Gastroesophageal sphincter (tissue), 4 donors: ENCODE measurements at regions not wholly inside any gene's neighbourhood (a gene's known extent, or its start where the extent isn't known, plus 50 kb on each side); places are given as distances from the start of the nearest gene placed in this dataset.
A peak's percentile ranks its signal among the peaks of the same experiment; 100 is the strongest.

Source experiments
- ATAC-seq: fragments of 150-250 bp; one replicate; pipeline ENCODE4 v1.9.1; 2016; ENCODE audit warnings: mild to moderate bottlenecking, moderate library complexity
- H3K27ac ChIP-seq, 4 donors: fragments of 200-600 bp; sonication (generic) in 3 of 4; 1 replicate in 3 of 4; 2 replicates in 1 of 4; pipeline ENCODE4 v1.5.1; 2016 to 2019
- H3K27me3 ChIP-seq: fragments of 200-600 bp; sonication (generic); one replicate; pipeline ENCODE4 v1.5.1; 2019
- H3K36me3 ChIP-seq, 2 donors: fragments of 200-600 bp; sonication (generic); one replicate each; pipeline ENCODE4 v1.5.1; 2019; ENCODE audit warnings: control low read depth in 1 of 2
- H3K4me1 ChIP-seq, 3 donors: fragments of 200-600 bp; sonication (generic); 1 replicate in 2 of 3; 2 replicates in 1 of 3; pipeline ENCODE4 v1.5.1; 2016 to 2019; ENCODE audit warnings: control low read depth in 2 of 3
- H3K4me3 ChIP-seq, 2 donors: fragments of 200-600 bp; sonication (generic); one replicate each; pipeline ENCODE4 v1.5.1; 2019; ENCODE audit warnings: mild to moderate bottlenecking in 1 of 2, moderate library complexity in 1 of 2
- H3K9me3 ChIP-seq, 3 donors: fragments of 200-600 bp; sonication (generic); one replicate each; pipeline ENCODE4 v1.5.1; 2017 to 2019; ENCODE audit warnings: control low read depth in 2 of 3
- EP300 ChIP-seq: sonication (generic); formaldehyde crosslinking; IDR thresholded peaks from one replicate; pipeline ENCODE4 v1.6.1; 2017; ENCODE audit warnings: antibody characterized with exemption, mild to moderate bottlenecking
- POLR2A ChIP-seq, 2 donors: fragments of 450-650 bp; IDR thresholded peaks; one replicate each; pipeline ENCODE4 v1.6.1; 2017; ENCODE audit warnings: antibody characterized with exemption in 2 of 2, mild to moderate bottlenecking in 2 of 2, moderate library complexity in 1 of 2
- POLR2AphosphoS5 ChIP-seq: sonication (generic); formaldehyde crosslinking; IDR thresholded peaks from one replicate; pipeline ENCODE4 v1.6.1; 2017; ENCODE audit warnings: antibody characterized with exemption
- WGBS, 2 donors: methylation state at CpG; one replicate each; pipeline ENCODE4 v1.1.5; 2018; ENCODE audit warnings: low coverage in 1 of 2; 5-methylcytosine and 5-hydroxymethylcytosine counted together
- TF ChIP-seq, protein P1 (sequence below), 4 experiments: fragments of 200-600 bp in 2 of 4; fragments of 450-650 bp in 2 of 4; sonication (generic) in 1 of 4; IDR thresholded peaks; one replicate each; pipeline ENCODE4 v1.5.1; 2017 to 2019; ENCODE audit warnings: antibody characterized with exemption in 4 of 4, mild to moderate bottlenecking in 2 of 4, moderate library complexity in 2 of 4

DNA sequence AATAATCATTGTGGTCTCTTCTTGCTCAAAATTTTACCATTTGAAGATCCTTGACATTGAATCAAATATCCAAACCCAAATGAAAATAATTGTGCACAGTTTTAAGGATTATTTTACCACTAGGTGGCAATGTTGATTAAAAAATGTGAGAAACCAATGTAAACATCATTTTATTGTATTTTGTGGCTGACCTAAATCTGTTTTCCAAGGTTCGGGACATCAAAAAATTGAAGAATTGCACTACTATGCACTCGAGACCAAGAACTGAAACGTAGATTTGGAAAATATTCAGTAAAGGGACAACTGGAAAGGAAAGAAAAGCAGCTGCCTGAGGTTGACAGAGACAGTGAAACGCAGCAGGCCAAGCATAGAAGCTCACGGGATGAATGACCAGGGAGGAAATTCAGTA is 259.3 kb downstream of the SNX13 start:
- H3K27me3 ChIP-seq = no peaks in the 10 kb centered on the region
- H3K9me3 ChIP-seq = no peaks in the 10 kb centered on the region
- H3K27ac ChIP-seq = peak overlapping the region in 1 of 4 donors; percentile 15
- peaks cover 0 to 22% (median 11%) of the 10 kb centered on the region in 3 donors for H3K4me1 ChIP-seq
- ATAC-seq = peak; percentile 20
- TF ChIP-seq EP300 (no peak), POLR2A (IDR thresholded peaks at IDR 0.05) (no peak), POLR2AphosphoS5 (no peak)
- TF ChIP-seq, protein P1, sequence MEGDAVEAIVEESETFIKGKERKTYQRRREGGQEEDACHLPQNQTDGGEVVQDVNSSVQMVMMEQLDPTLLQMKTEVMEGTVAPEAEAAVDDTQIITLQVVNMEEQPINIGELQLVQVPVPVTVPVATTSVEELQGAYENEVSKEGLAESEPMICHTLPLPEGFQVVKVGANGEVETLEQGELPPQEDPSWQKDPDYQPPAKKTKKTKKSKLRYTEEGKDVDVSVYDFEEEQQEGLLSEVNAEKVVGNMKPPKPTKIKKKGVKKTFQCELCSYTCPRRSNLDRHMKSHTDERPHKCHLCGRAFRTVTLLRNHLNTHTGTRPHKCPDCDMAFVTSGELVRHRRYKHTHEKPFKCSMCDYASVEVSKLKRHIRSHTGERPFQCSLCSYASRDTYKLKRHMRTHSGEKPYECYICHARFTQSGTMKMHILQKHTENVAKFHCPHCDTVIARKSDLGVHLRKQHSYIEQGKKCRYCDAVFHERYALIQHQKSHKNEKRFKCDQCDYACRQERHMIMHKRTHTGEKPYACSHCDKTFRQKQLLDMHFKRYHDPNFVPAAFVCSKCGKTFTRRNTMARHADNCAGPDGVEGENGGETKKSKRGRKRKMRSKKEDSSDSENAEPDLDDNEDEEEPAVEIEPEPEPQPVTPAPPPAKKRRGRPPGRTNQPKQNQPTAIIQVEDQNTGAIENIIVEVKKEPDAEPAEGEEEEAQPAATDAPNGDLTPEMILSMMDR (IDR thresholded peaks at IDR 0.05) = peak; percentile 15 to 65 (median 58)
- 11 to 12% methylated on average over 5 of the region's 5 CpGs for WGBS, 2 donors
- H3K36me3 ChIP-seq = no peaks in the 10 kb centered on the region
- no peak overlapping the region for H3K4me3 ChIP-seq

DNA sequence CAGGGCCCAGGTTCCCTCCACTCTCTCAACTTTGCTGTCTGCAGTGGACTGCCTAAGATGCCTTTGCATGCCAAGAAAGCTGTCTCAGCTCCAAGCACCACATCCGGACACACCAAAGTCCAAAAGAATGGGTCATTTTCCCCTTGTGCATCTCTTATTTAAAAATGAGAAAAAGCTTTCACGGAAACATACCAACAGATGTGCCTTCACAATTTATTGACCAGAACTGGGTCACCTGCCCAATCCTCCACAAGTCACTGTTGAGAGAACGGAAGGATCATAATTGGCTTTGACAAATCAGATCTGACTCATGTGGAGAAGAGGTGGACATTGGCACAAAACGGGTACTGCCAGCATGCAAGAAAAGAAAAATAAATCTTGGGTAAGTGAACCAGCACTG is 258.3 kb downstream of the SNX13 start:
- WGBS, 2 donors = 51 to 77% methylated on average over 4 of the region's 4 CpGs
- no peaks in the 10 kb centered on the region for H3K27me3 ChIP-seq
- no peak for ATAC-seq
- H3K36me3 ChIP-seq = no peaks in the 10 kb centered on the region
- no peaks in the 10 kb centered on the region for H3K9me3 ChIP-seq
- no peak overlapping the region for H3K4me3 ChIP-seq
- H3K4me1 ChIP-seq = peaks cover 0 to 22% (median 11%) of the 10 kb centered on the region in 3 donors
- TF ChIP-seq, protein P1 (IDR thresholded peaks at IDR 0.05) = no peak
- TF ChIP-seq POLR2AphosphoS5 = no peak
- no peak for TF ChIP-seq EP300
- no peak for TF ChIP-seq POLR2A (IDR thresholded peaks at IDR 0.05)
- no peak overlapping the region for H3K27ac ChIP-seq

- no peak for ATAC-seq
- no peak overlapping the region for H3K4me3 ChIP-seq
- H3K4me1 ChIP-seq = peaks cover 0 to 22% (median 11%) of the 10 kb centered on the region in 3 donors
- TF ChIP-seq EP300 = no peak
- TF ChIP-seq POLR2A (IDR thresholded peaks at IDR 0.05) = no peak
- TF ChIP-seq, protein P1 (IDR thresholded peaks at IDR 0.05) = no peak
- TF ChIP-seq POLR2AphosphoS5 = peak; percentile 12
- WGBS, 2 donors = 75 to 88% methylated on average over 3 of the region's 3 CpGs
- no peaks in the 10 kb centered on the region for H3K27me3 ChIP-seq
- H3K36me3 ChIP-seq = no peaks in the 10 kb centered on the region
- no peak overlapping the region for H3K27ac ChIP-seq
- H3K9me3 ChIP-seq = no peaks in the 10 kb centered on the region
Measured at GRCh38 chr7:17682586-17682985, 257.7 kb downstream of the SNX13 start.

- no peaks in the 10 kb centered on the region for H3K36me3 ChIP-seq
- peaks cover 0 to 10% (median 0%) of the 10 kb centered on the region in 3 donors for H3K9me3 ChIP-seq
- no peak overlapping the region for H3K27ac ChIP-seq
- WGBS, 2 donors = 92 to 95% methylated on average over 5 of the region's 5 CpGs
- peaks cover 0 to 14% (median 5%) of the 10 kb centered on the region in 3 donors for H3K4me1 ChIP-seq
- ATAC-seq = no peak
- H3K4me3 ChIP-seq = no peak overlapping the region
- no peaks in the 10 kb centered on the region for H3K27me3 ChIP-seq
- TF ChIP-seq, protein P1 (IDR thresholded peaks at IDR 0.05) = no peak
- TF ChIP-seq EP300 (no peak), POLR2A (IDR thresholded peaks at IDR 0.05) (no peak), POLR2AphosphoS5 (no peak)
Measured at GRCh38 chr7:17685141-17685540, 255.2 kb downstream of the SNX13 start.

DNA sequence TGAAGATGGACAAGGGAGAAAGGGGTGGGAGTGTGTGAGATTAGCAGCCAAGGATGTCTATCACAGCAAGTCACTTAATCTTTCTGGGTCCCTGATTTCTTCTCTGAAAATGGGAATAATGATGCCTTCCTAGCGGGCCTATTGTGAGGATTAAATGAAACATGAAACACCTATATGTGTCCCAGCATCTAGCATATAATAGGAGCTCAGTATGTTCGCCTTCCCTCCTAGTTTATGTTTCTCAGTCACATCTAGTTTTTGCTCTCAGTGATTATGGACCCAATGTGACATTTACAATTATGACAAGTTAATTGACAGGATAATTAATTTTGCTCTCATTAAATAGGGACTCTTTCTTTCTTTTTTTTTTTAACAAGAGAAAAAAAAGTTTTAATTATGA is 252.9 kb downstream of the SNX13 start:
- H3K4me3 ChIP-seq = no peak overlapping the region
- TF ChIP-seq POLR2A (IDR thresholded peaks at IDR 0.05) = no peak
- TF ChIP-seq EP300 = no peak
- TF ChIP-seq, protein P1 (IDR thresholded peaks at IDR 0.05) = no peak
- no peak for TF ChIP-seq POLR2AphosphoS5
- no peak for ATAC-seq
- no peaks in the 10 kb centered on the region for H3K36me3 ChIP-seq
- H3K9me3 ChIP-seq = peaks cover 0 to 10% (median 0%) of the 10 kb centered on the region in 3 donors
- no peaks in the 10 kb centered on the region for H3K27me3 ChIP-seq
- WGBS, 2 donors = 84 to 100% methylated on average over 2 of the region's 2 CpGs
- no peak overlapping the region for H3K27ac ChIP-seq
- H3K4me1 ChIP-seq = no peaks in the 10 kb centered on the region
